DOHH2 (cell line): ENCODE measurements at regions not wholly inside any gene's neighbourhood (a gene's known extent, or its start where the extent isn't known, plus 50 kb on each side); places are given as distances from the start of the nearest gene placed in this dataset.

ENCODE experiments used
- H3F3A ChIP-seq: fragments of 200-600 bp; sonication (generic), shearing (Covaris generic); 2 replicates; pipeline ENCODE4 v1.6.0; 2016; ENCODE audit warnings: antibody characterized with exemption, mild to moderate bottlenecking; ENCODE audit not compliant: control insufficient read depth, insufficient read depth
- H3K27ac ChIP-seq: fragments of 200-600 bp; sonication (generic); 2 replicates; pipeline ENCODE4 v1.5.1; 2014; ENCODE audit warnings: low read depth, mild to moderate bottlenecking, low read length, moderate library complexity
- H3K27me3 ChIP-seq: fragments of 200-600 bp; sonication (generic); 2 replicates; pipeline ENCODE4 v1.6.1; 2014; ENCODE audit warnings: mild to moderate bottlenecking, low read length, mixed read lengths; ENCODE audit not compliant: control insufficient read depth
- H3K36me3 ChIP-seq: fragments of 200-600 bp; sonication (generic); 2 replicates; pipeline ENCODE4 v1.6.1; 2014; ENCODE audit warnings: mild to moderate bottlenecking, low read length, moderate library complexity, mixed read lengths; ENCODE audit not compliant: control insufficient read depth
- H3K4me1 ChIP-seq: fragments of 200-600 bp; sonication (generic); 2 replicates; pipeline ENCODE4 v1.6.1; 2014; ENCODE audit warnings: mild to moderate bottlenecking, low read length, mixed read lengths; ENCODE audit not compliant: control insufficient read depth
- H3K4me2 ChIP-seq: fragments of 200-600 bp; sonication (generic); 2 replicates; pipeline ENCODE4 v1.6.0; 2014; ENCODE audit warnings: mild to moderate bottlenecking, low read length, moderate library complexity
- H3K4me3 ChIP-seq: fragments of 200-600 bp; sonication (generic); 2 replicates; pipeline ENCODE4 v1.5.1; 2014; ENCODE audit warnings: mild to moderate bottlenecking, low read length, mixed read lengths
- H3K79me2 ChIP-seq: fragments of 200-600 bp; sonication (generic); 2 replicates; pipeline ENCODE4 v1.6.1; 2014; ENCODE audit warnings: mild to moderate bottlenecking, low read length, mixed read lengths; ENCODE audit not compliant: control insufficient read depth
- H3K9me2 ChIP-seq: fragments of 200-600 bp; sonication (generic); replicated peaks from 2 replicates; pipeline ENCODE4 v1.6.1; 2014; ENCODE audit warnings: mild to moderate bottlenecking, low read length, mixed read lengths; ENCODE audit not compliant: control insufficient read depth
- H3K9me3 ChIP-seq: fragments of 200-600 bp; sonication (generic); 2 replicates; pipeline ENCODE4 v1.6.1; 2014; ENCODE audit warnings: antibody characterized with exemption, low read length, mixed read lengths; ENCODE audit not compliant: control insufficient read depth, insufficient read depth
- H4K20me1 ChIP-seq: fragments of 200-600 bp; sonication (generic); 2 replicates; pipeline ENCODE4 v1.6.0; 2014; ENCODE audit warnings: low read depth, mild to moderate bottlenecking, antibody characterized with exemption, low read length, moderate library complexity; ENCODE audit not compliant: control insufficient read depth, insufficient read depth
- EZH2phosphoT487 ChIP-seq: fragments of 200-600 bp; sonication (generic); IDR thresholded peaks from 2 replicates; pipeline ENCODE4 v1.6.1; 2017; ENCODE audit warnings: borderline replicate concordance, mild to moderate bottlenecking, antibody characterized with exemption, low read length, moderate library complexity, mixed read lengths
- TF ChIP-seq, protein P1 (sequence below): fragments of 200-600 bp; sonication (generic); IDR thresholded peaks from one replicate; pipeline ENCODE4 v1.5.1; 2014; ENCODE audit warnings: antibody characterized with exemption, mild to moderate bottlenecking, low read depth, low read length; ENCODE audit not compliant: poor library complexity, severe bottlenecking

DNA sequence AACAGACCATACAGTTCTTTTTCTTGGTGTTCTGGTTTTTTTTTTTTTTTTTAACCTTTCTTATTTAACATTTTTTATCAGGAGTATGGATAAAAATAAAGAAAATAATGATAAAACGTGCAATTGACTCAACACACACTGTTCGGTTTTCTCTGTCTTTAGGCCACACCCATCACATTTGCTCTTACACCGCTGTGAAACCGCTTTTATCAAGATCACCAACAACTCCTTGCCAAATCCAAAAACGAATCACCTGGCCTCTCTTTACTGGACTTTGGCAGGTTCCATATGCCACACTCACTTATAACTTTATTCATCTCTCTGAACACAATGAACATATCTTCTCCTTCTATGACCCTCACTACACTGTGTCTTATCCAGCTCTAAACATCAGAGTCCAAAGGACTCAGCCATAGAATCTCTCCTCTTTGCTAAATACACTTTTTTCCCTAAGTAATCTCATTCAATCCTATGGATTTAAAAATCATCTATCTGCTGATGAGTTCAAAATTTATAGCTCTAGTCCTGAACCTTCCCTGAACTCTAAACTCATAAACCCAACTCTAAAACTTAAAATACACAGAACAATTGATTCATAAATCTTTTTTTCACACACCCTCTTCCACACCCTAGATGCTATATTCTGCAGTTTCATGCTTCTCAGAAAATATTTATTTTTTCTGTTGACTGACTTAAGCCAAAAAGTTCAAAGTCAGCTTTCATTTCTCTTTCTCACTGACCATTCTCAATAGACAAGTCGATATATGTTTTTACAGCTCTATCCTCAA, 800.6 kb upstream of the SOX9 start:
- Histone ChIP-seq H3K9me2 (no peaks in the 10 kb centered on the region), H3K4me1 (no peaks in the 10 kb centered on the region), H3K36me3 (no peaks in the 10 kb centered on the region), H4K20me1 (no peaks in the 10 kb centered on the region), H3K4me3 (no peak overlapping the region), H3K27me3 (no peaks in the 10 kb centered on the region), H3K4me2 (no peak overlapping the region), H3K27ac (no peak overlapping the region), H3F3A (no peaks in the 10 kb centered on the region), H3K79me2 (no peaks in the 10 kb centered on the region), H3K9me3 (no peaks in the 10 kb centered on the region)
- no peak for TF ChIP-seq EZH2phosphoT487
- TF ChIP-seq, protein P1, sequence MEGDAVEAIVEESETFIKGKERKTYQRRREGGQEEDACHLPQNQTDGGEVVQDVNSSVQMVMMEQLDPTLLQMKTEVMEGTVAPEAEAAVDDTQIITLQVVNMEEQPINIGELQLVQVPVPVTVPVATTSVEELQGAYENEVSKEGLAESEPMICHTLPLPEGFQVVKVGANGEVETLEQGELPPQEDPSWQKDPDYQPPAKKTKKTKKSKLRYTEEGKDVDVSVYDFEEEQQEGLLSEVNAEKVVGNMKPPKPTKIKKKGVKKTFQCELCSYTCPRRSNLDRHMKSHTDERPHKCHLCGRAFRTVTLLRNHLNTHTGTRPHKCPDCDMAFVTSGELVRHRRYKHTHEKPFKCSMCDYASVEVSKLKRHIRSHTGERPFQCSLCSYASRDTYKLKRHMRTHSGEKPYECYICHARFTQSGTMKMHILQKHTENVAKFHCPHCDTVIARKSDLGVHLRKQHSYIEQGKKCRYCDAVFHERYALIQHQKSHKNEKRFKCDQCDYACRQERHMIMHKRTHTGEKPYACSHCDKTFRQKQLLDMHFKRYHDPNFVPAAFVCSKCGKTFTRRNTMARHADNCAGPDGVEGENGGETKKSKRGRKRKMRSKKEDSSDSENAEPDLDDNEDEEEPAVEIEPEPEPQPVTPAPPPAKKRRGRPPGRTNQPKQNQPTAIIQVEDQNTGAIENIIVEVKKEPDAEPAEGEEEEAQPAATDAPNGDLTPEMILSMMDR, result no peak

DNA sequence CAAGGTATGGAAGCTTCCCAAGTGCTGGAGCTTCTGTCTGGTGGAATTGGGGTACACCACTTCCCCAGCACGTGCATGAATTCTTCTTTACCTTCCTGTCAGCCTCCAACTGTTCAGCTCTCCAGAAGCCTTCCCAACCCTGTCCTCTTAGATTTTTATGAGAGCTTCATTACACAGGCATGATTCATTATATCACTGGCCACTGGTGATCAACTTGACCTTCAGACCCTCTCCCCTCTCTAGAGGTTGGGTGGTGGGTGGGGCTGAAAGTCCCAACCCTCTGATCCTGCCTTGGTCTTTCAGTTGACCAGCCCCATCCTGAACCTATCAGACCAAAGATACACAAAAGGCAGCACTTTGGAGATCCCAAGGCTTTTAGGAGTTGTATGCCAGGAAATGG, 795.7 kb upstream of the SOX9 start:
- TF ChIP-seq, protein P1, result no peak
- no peak for TF ChIP-seq EZH2phosphoT487
- H3K9me2 ChIP-seq, result no peaks in the 10 kb centered on the region
- no peaks in the 10 kb centered on the region for H3K4me1 ChIP-seq
- no peak overlapping the region for H3K4me3 ChIP-seq
- no peak overlapping the region for H3K27ac ChIP-seq
- no peaks in the 10 kb centered on the region for H3F3A ChIP-seq
- H3K9me3 ChIP-seq, result no peaks in the 10 kb centered on the region
- H3K4me2 ChIP-seq, result no peak overlapping the region
- no peaks in the 10 kb centered on the region for H4K20me1 ChIP-seq
- no peaks in the 10 kb centered on the region for H3K27me3 ChIP-seq
- H3K79me2 ChIP-seq, result no peaks in the 10 kb centered on the region
- H3K36me3 ChIP-seq, result no peaks in the 10 kb centered on the region

DNA sequence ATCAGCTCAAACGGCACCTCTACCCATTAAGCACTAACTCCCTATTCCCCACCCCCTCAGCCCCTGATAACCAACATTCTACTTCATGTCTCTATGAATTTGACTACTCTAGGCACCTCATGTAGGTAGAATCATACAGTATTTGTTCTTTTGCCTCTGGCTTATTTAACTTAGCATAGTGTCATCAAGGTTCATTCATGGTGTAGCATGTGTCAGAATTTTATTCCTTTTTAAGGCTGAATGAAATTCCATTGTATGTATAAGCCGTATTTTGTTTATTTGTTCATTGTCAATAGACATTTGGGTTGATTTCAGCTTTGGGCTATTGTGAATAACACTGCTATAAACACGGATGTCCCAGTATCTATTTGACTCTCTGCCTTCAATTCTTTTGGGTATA, 794.9 kb upstream of the SOX9 start:
- H3K9me2 ChIP-seq, result no peaks in the 10 kb centered on the region
- H3F3A ChIP-seq, result no peaks in the 10 kb centered on the region
- H3K9me3 ChIP-seq, result no peaks in the 10 kb centered on the region
- no peaks in the 10 kb centered on the region for H3K79me2 ChIP-seq
- H3K27me3 ChIP-seq, result no peaks in the 10 kb centered on the region
- H3K4me1 ChIP-seq, result no peaks in the 10 kb centered on the region
- no peaks in the 10 kb centered on the region for H4K20me1 ChIP-seq
- H3K4me2 ChIP-seq, result no peak overlapping the region
- no peak overlapping the region for H3K27ac ChIP-seq
- H3K36me3 ChIP-seq, result no peaks in the 10 kb centered on the region
- TF ChIP-seq, protein P1, result no peak
- no peak for TF ChIP-seq EZH2phosphoT487
- no peak overlapping the region for H3K4me3 ChIP-seq
